ENCODE measurements at regions not wholly inside any gene's neighbourhood (a gene's known extent, or its start where the extent isn't known, plus 50 kb on each side); places are given as distances from the start of the nearest gene placed in this dataset.

- Histone ChIP-seq H3K9me3 (ENCODE audit: control insufficient read depth in 4 of 4, low read length in 3 of 4) (no peaks in the 10 kb centered on the region), H3K36me3 (ENCODE audit: control insufficient read depth in 4 of 4, insufficient read depth in 3 of 4, low read depth in 1 of 4, low read length in 3 of 4) (no peaks in the 10 kb centered on the region), H3K27ac (ENCODE audit: low read depth in 1 of 2, low read length in 2 of 2) (no peak overlapping the region), H3K27me3 (ENCODE audit: control insufficient read depth in 4 of 4, insufficient read depth in 4 of 4, low read length in 3 of 4) (no peaks in the 10 kb centered on the region), H3K9ac (ENCODE audit: low read depth in 1 of 2, low read length in 2 of 2) (no peak overlapping the region), H3K4me1 (ENCODE audit: control insufficient read depth in 4 of 4, insufficient read depth in 4 of 4, low read length in 3 of 4) (no peaks in the 10 kb centered on the region), H3K4me3 (ENCODE audit: low read depth in 1 of 3, low read length in 3 of 3) (no peak overlapping the region)
- no peak for DNase-seq (ENCODE audit: low spot score)
- TF ChIP-seq SP1 (IDR thresholded peaks at IDR 0.05) (no peak), MAX (IDR thresholded peaks at IDR 0.05) (no peak), TAF1 (conservative IDR thresholded peaks at IDR 0.05) (no peak), RXRA (IDR thresholded peaks at IDR 0.05) (no peak), REST (IDR thresholded peaks at IDR 0.05) (no peak), FOXA2 (IDR thresholded peaks at IDR 0.05) (no peak), YY1 (IDR thresholded peaks at IDR 0.05) (no peak), EGR1 (IDR thresholded peaks at IDR 0.05; ENCODE audit: low read depth in 2 of 2) (no peak), CTCF (IDR thresholded peaks at IDR 0.05; ENCODE audit: low read depth, low read length, missing input control) (no peak), GABPA (IDR thresholded peaks at IDR 0.05 in 1 of 2, conservative IDR thresholded peaks at IDR 0.05 in 1 of 2) (no peak), FOXA1 (IDR thresholded peaks at IDR 0.05) (no peak), NR2F2 (IDR thresholded peaks at IDR 0.05) (no peak), HNF4A (conservative IDR thresholded peaks at IDR 0.05) (no peak), HNF4G (IDR thresholded peaks at IDR 0.05) (no peak), RAD21 (IDR thresholded peaks at IDR 0.05) (no peak)
- WGBS: 94% methylated on average over 3 of the region's 3 CpGs
Observed at GRCh38 chr12:28127455-28127854, 62.8 kb upstream of the CCDC91 start.

GRCh38 chr12:28129031-28129430, 61.2 kb upstream of the CCDC91 start:
- no peaks in the 10 kb centered on the region for H3K4me1 ChIP-seq (ENCODE audit: control insufficient read depth in 4 of 4, insufficient read depth in 4 of 4, low read length in 3 of 4)
- no peaks in the 10 kb centered on the region for H3K9me3 ChIP-seq (ENCODE audit: control insufficient read depth in 4 of 4, low read length in 3 of 4)
- no peak for DNase-seq (ENCODE audit: low spot score)
- no peak overlapping the region for H3K27ac ChIP-seq (ENCODE audit: low read depth in 1 of 2, low read length in 2 of 2)
- no peaks in the 10 kb centered on the region for H3K36me3 ChIP-seq (ENCODE audit: control insufficient read depth in 4 of 4, insufficient read depth in 3 of 4, low read depth in 1 of 4, low read length in 3 of 4)
- no peaks in the 10 kb centered on the region for H3K27me3 ChIP-seq (ENCODE audit: control insufficient read depth in 4 of 4, insufficient read depth in 4 of 4, low read length in 3 of 4)
- WGBS: 92% methylated on average over 1 of the region's 1 CpG
- H3K9ac ChIP-seq (ENCODE audit: low read depth in 1 of 2, low read length in 2 of 2): no peak overlapping the region
- no peak overlapping the region for H3K4me3 ChIP-seq (ENCODE audit: low read depth in 1 of 3, low read length in 3 of 3)
- TF ChIP-seq RAD21 (IDR thresholded peaks at IDR 0.05) (no peak), EGR1 (IDR thresholded peaks at IDR 0.05; ENCODE audit: low read depth in 2 of 2) (no peak), CTCF (IDR thresholded peaks at IDR 0.05; ENCODE audit: low read depth, low read length, missing input control) (no peak), HNF4A (conservative IDR thresholded peaks at IDR 0.05) (no peak), GABPA (IDR thresholded peaks at IDR 0.05 in 1 of 2, conservative IDR thresholded peaks at IDR 0.05 in 1 of 2) (no peak), MAX (IDR thresholded peaks at IDR 0.05) (no peak), HNF4G (IDR thresholded peaks at IDR 0.05) (no peak), FOXA2 (IDR thresholded peaks at IDR 0.05) (no peak), ZBTB33 (IDR thresholded peaks at IDR 0.05) (no peak), FOXA1 (IDR thresholded peaks at IDR 0.05) (no peak), ATF3 (IDR thresholded peaks at IDR 0.05) (no peak), SP1 (IDR thresholded peaks at IDR 0.05) (no peak), JUND (IDR thresholded peaks at IDR 0.05) (no peak), YY1 (IDR thresholded peaks at IDR 0.05) (no peak), TAF1 (conservative IDR thresholded peaks at IDR 0.05) (no peak), NR2F2 (IDR thresholded peaks at IDR 0.05) (no peak)

Data from liver (tissue), 8 donors.